ENCODE measurements at regions not wholly inside any gene's neighbourhood (a gene's known extent, or its start where the extent isn't known, plus 50 kb on each side); places are given as distances from the start of the nearest gene placed in this dataset.

DNA sequence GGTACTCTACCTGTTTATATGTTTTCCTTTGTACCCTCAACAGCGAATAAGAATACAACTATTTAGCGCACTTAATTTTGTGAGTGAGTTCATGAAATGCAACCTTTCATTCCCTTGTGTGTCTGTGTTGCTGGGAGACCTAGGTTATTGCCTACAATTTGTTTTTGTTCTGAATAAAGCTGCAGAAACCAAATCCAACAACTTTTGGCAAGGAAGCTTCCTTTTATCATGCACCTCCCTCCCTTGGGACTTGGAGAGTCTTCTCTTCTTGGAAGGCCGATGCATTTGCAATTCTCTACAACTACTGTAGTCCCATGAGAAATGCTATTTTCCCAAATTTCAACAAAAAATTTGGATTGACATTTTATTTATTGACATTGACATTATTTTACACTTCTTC, 1002.4 kb upstream of the CADM2 start:
- H3K27me3 ChIP-seq (ENCODE audit: insufficient read depth, low read length) = no peaks in the 10 kb centered on the region
- no peaks in the 10 kb centered on the region for H3K4me1 ChIP-seq (ENCODE audit: insufficient read depth, low read length)
- no peak overlapping the region for H4K91ac ChIP-seq (ENCODE audit: insufficient read length, low read depth, low read length)
- no peak for DNase-seq
- no peak overlapping the region for H3K18ac ChIP-seq (ENCODE audit: insufficient read length, low read depth, low read length)
- H3K14ac ChIP-seq (ENCODE audit: insufficient read depth, low read length) = no peak overlapping the region
- no peaks in the 10 kb centered on the region for H3K9me3 Mint-ChIP-seq
- no peak overlapping the region for H3K56ac ChIP-seq (ENCODE audit: insufficient read length, low read depth, low read length)
- no peak overlapping the region for H3K23ac ChIP-seq (ENCODE audit: insufficient read length, low read depth, low read length)
- H3K9ac ChIP-seq (ENCODE audit: extremely low read depth, insufficient read length, low read length) = no peak overlapping the region
- peaks cover 6 to 8% of the 10 kb centered on the region in 2 experiments; a peak in 3 of 4 replicates for H3K4me1 Mint-ChIP-seq
- H3K79me2 ChIP-seq (ENCODE audit: insufficient read depth, low read length) = no peaks in the 10 kb centered on the region
- H2BK12ac ChIP-seq (ENCODE audit: insufficient read length, low read depth, low read length) = no peak overlapping the region
- WGBS (ENCODE audit: extremely low coverage, insufficient read length, low lambda C conversion rate) = no CpG with 5 or more reads among the region's 3 CpGs
- no peak overlapping the region for H2BK5ac ChIP-seq (ENCODE audit: insufficient read length, low read length)
- H3K4me2 ChIP-seq (ENCODE audit: insufficient read depth, insufficient read length, low read length) = no peak overlapping the region
- no peak overlapping the region for H4K8ac ChIP-seq (replicated peaks; ENCODE audit: insufficient read length, low read depth, low read length)
- H3K4me3 Mint-ChIP-seq = no peak overlapping the region
- no peak overlapping the region for H4K5ac ChIP-seq (ENCODE audit: insufficient read length, low read depth, low read length)
- no peak overlapping the region for H3T11ph ChIP-seq (ENCODE audit: low read length)
- no peak overlapping the region for H3K4ac ChIP-seq (ENCODE audit: low read depth, low read length)
- no peak overlapping the region for H2BK15ac ChIP-seq (ENCODE audit: low read depth, low read length)
- H3K79me1 ChIP-seq (ENCODE audit: insufficient read depth, low read depth, low read length, poor library complexity, severe bottlenecking) = no peaks in the 10 kb centered on the region
- no peak overlapping the region for H2AFZ ChIP-seq (ENCODE audit: low read length)
- no peak overlapping the region for H2BK120ac ChIP-seq (ENCODE audit: low read depth, low read length, poor library complexity, severe bottlenecking)
- H3K27me3 Mint-ChIP-seq (ENCODE audit: low read depth) = no peaks in the 10 kb centered on the region
- H2AK5ac ChIP-seq (ENCODE audit: insufficient read length, low read length) = no peak overlapping the region
- no peak overlapping the region for H2BK20ac ChIP-seq (ENCODE audit: low read depth, low read length, poor library complexity, severe bottlenecking)
- H4K20me1 ChIP-seq (ENCODE audit: control insufficient read depth, insufficient read depth, insufficient read length) = no peaks in the 10 kb centered on the region
- H3K9me3 ChIP-seq (ENCODE audit: control insufficient read depth, low read depth, low read length) = no peaks in the 10 kb centered on the region
- no peaks in the 10 kb centered on the region for H3K36me3 Mint-ChIP-seq (ENCODE audit: insufficient read depth in 1 of 3, low read depth in 3 of 3)
- H3K23me2 ChIP-seq (ENCODE audit: insufficient read length, low read depth, low read length, poor library complexity, severe bottlenecking) = no peaks in the 10 kb centered on the region
- TF ChIP-seq, protein P1, sequence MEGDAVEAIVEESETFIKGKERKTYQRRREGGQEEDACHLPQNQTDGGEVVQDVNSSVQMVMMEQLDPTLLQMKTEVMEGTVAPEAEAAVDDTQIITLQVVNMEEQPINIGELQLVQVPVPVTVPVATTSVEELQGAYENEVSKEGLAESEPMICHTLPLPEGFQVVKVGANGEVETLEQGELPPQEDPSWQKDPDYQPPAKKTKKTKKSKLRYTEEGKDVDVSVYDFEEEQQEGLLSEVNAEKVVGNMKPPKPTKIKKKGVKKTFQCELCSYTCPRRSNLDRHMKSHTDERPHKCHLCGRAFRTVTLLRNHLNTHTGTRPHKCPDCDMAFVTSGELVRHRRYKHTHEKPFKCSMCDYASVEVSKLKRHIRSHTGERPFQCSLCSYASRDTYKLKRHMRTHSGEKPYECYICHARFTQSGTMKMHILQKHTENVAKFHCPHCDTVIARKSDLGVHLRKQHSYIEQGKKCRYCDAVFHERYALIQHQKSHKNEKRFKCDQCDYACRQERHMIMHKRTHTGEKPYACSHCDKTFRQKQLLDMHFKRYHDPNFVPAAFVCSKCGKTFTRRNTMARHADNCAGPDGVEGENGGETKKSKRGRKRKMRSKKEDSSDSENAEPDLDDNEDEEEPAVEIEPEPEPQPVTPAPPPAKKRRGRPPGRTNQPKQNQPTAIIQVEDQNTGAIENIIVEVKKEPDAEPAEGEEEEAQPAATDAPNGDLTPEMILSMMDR (conservative IDR thresholded peaks at IDR 0.05) = no peak
- H3K27ac ChIP-seq (ENCODE audit: insufficient read length, low read depth, low read length) = no peak overlapping the region
- no peak overlapping the region for H3K27ac Mint-ChIP-seq
